ENCODE measurements at regions not wholly inside any gene's neighbourhood (a gene's known extent, or its start where the extent isn't known, plus 50 kb on each side); places are given as distances from the start of the nearest gene placed in this dataset.

DNA sequence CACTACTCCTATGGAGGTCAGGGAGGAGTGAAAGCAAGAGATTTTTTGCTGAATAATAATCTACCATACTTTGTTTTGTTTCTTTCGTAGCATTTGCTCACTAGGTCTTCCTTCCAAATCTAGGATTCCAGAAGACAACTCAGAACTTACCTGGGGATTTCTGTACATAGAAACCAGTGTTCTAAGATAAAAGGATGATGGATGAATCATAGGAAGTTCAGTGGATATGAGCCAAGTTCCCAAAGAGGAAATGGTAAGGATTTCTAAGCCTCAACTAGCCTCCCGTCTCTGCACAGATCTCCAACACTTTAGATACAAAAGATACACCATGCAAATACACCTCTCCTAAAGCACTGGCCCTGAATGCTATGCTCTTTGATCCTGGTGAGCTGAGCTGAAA lies 283.9 kb downstream of the TAFA4 start:
- ATAC-seq (no peak), DNase-seq (no peak)
- Histone ChIP-seq H3K36me3 (no peaks in the 10 kb centered on the region), H3K4me1 (no peaks in the 10 kb centered on the region), H3K27me3 (no peaks in the 10 kb centered on the region), H3K27ac (no peak overlapping the region), H3K9me3 (no peaks in the 10 kb centered on the region), H3K4me3 (no peak overlapping the region)
- intact Hi-C loops (cut with DNase I) = no loop called here
- TF ChIP-seq, protein P1, sequence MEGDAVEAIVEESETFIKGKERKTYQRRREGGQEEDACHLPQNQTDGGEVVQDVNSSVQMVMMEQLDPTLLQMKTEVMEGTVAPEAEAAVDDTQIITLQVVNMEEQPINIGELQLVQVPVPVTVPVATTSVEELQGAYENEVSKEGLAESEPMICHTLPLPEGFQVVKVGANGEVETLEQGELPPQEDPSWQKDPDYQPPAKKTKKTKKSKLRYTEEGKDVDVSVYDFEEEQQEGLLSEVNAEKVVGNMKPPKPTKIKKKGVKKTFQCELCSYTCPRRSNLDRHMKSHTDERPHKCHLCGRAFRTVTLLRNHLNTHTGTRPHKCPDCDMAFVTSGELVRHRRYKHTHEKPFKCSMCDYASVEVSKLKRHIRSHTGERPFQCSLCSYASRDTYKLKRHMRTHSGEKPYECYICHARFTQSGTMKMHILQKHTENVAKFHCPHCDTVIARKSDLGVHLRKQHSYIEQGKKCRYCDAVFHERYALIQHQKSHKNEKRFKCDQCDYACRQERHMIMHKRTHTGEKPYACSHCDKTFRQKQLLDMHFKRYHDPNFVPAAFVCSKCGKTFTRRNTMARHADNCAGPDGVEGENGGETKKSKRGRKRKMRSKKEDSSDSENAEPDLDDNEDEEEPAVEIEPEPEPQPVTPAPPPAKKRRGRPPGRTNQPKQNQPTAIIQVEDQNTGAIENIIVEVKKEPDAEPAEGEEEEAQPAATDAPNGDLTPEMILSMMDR (IDR thresholded peaks at IDR 0.05) = no peak

DNA sequence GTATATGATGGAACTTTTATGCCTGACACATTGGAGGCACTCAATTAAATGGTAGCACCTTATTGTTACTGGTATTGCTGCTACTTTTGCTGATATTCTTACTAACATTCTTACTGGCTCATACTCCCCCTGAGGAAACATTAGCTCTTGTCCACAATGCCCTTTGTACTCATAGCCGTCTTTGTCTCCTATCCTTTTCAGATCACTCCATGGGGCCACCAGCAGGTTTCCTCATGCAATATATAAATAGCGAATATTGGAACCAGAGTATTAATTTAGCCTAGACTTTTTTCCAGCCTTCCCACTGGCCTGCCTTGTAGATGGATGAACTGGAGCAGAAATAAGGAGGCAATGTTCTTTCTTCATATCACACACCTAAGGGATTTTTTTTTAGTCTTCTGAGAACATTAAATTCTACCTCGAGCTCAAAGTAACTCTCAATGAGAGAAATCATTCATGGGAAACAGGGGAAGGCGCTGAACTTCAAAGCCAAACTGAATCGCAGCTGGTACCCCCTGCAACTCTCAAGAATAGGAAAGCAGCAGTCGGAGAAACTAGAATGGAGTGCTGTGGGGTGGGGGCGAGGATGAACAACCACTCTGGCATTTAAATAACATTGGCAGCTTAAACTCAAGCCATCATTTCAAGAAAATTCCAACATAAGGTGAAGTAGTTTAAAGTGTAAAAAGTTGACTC lies 300.3 kb downstream of the TAFA4 start:
- Histone ChIP-seq H3K9me3 (no peaks in the 10 kb centered on the region), H3K27me3 (no peaks in the 10 kb centered on the region), H3K4me3 (no peak overlapping the region), H3K4me1 (no peaks in the 10 kb centered on the region), H3K27ac (no peak overlapping the region), H3K36me3 (no peaks in the 10 kb centered on the region)
- intact Hi-C loops (cut with DNase I) = no loop called here
- ATAC-seq = no peak
- TF ChIP-seq, protein P1 (IDR thresholded peaks at IDR 0.05) = no peak
- DNase-seq = no peak

DNA sequence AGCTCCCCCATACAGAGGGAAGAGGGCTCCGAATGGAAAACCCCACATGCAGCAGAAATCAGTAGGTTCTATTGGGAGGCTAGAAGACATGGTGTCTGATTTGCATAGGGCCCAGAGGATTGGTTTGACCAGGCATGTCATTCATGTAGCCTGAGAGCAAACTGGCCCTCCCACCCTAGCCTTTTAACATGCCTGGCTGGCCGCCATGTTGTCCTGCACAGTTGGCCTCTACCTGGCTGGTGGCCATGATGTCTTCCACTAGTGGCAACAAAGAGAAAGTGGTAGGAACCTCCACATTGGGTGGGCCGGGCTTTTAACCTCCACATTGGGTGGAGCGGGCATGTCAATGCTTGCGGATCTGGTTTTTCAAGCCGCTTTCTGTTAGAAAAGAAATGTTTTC lies 312.1 kb downstream of the TAFA4 start:
- Histone ChIP-seq H3K27ac (no peak overlapping the region), H3K9me3 (no peaks in the 10 kb centered on the region), H3K4me1 (no peaks in the 10 kb centered on the region), H3K36me3 (no peaks in the 10 kb centered on the region), H3K27me3 (no peaks in the 10 kb centered on the region), H3K4me3 (no peak overlapping the region)
- ATAC-seq (no peak), DNase-seq (no peak)
- TF ChIP-seq, protein P1 (IDR thresholded peaks at IDR 0.05) = no peak
- intact Hi-C loops (cut with DNase I) = no loop called here

DNA sequence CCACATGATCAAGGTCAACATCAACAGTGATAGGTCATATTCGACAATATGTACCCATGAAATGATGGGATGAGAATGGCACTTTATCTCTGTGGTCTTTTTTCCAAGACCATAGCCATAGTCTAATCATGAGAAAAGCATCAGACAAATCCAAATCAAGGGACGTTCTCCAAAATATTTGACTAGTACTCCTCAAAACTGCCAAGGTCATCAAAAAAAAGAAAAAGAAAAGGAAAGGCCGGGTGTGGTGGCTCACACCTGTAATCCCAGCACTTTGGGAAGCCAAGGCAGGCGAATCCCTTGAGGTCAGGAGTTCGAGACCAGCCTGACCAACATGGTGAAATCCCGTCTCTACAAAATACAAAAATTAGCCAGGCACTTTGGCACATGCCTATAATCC lies 318.3 kb downstream of the TAFA4 start:
- Histone ChIP-seq H3K36me3 (no peaks in the 10 kb centered on the region), H3K9me3 (no peaks in the 10 kb centered on the region), H3K4me1 (no peaks in the 10 kb centered on the region), H3K27me3 (no peaks in the 10 kb centered on the region), H3K27ac (no peak overlapping the region), H3K4me3 (no peak overlapping the region)
- DNase-seq (no peak), ATAC-seq (no peak)
- intact Hi-C loops (cut with DNase I) = no loop called here
- TF ChIP-seq, protein P1 (IDR thresholded peaks at IDR 0.05) = no peak

DNA sequence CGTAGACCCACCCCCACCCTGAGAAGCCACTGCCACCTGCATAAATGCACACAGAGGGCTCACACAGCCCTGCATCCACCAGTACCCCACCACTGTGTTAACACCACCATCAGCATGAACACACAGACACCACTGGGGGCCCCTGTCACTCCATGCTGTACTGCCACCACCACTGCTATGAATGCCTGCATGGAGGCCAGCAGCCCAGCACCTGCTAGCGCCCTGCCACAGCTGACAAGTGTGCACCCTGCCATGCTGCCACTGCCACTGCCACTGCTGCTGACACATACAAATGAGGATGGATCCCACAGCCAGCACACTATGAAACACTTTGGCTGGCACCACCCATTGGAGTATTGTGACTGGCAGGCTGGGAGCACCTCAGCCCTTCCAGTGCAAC lies 361.0 kb downstream of the TAFA4 start:
- no peaks in the 10 kb centered on the region for H3K4me1 ChIP-seq
- ATAC-seq (no peak), DNase-seq (no peak)
- TF ChIP-seq, protein P1 (IDR thresholded peaks at IDR 0.05) = no peak
- intact Hi-C loops (cut with DNase I) = no loop called here
- H3K27ac ChIP-seq = no peak overlapping the region
- H3K9me3 ChIP-seq = no peaks in the 10 kb centered on the region
- no peaks in the 10 kb centered on the region for H3K27me3 ChIP-seq
- H3K36me3 ChIP-seq = no peaks in the 10 kb centered on the region
- H3K4me3 ChIP-seq = no peak overlapping the region

DNA sequence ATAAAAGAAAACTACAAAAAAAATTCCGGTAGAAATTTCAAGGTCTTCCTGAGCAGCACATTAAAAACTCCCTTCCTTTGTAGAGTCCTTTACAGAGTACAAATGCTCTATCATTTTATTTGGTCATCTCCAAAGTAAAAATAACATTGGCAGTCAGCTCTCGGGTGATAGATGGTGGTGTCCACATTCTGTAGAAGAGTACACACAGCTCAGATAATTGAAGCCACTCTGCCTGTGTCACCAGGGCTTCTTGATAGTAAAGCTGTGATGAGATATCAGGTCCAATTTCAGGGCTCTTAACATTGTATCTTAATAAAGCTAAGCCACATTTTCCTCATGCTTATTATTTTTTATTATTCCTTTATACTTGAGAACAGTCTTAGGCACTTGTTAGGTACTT lies 371.6 kb downstream of the TAFA4 start:
- ATAC-seq (no peak), DNase-seq (no peak)
- TF ChIP-seq, protein P1 (IDR thresholded peaks at IDR 0.05) = no peak
- no peaks in the 10 kb centered on the region for H3K27me3 ChIP-seq
- H3K27ac ChIP-seq = no peak overlapping the region
- no peaks in the 10 kb centered on the region for H3K9me3 ChIP-seq
- H3K4me3 ChIP-seq = no peak overlapping the region
- H3K4me1 ChIP-seq = no peaks in the 10 kb centered on the region
- H3K36me3 ChIP-seq = no peaks in the 10 kb centered on the region
- intact Hi-C loops (cut with DNase I) = no loop called here
